ENCODE measurements at regions not wholly inside any gene's neighbourhood (a gene's known extent, or its start where the extent isn't known, plus 50 kb on each side); places are given as distances from the start of the nearest gene placed in this dataset.
"Not testable (repeated sequence)": the region's sequence is repeated elsewhere in the genome, so short reads cannot be mapped to it uniquely, and the experiment has no call there.

DNA sequence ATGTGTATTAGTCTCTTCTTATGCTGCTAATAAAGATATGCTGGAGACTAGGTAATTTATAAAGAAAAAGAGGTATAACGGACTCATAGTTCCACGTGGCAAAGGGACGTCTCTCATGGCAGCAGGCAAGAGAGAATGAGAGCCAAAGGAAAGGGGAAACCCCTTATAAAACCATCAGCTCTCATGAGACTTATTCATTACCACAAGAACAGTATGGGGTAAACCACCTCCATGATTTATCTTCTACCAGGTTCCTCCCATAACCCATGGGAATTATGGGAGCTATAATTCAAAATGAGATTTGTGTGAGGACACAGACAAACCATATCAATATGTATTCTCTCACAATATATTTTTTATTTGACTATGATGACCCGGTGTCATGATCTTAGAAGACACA is 109.1 kb downstream of the UTRN start:
- DNase-seq (ENCODE audit: low read depth in 4 of 4, low spot score in 1 of 4), result no peak

DNA sequence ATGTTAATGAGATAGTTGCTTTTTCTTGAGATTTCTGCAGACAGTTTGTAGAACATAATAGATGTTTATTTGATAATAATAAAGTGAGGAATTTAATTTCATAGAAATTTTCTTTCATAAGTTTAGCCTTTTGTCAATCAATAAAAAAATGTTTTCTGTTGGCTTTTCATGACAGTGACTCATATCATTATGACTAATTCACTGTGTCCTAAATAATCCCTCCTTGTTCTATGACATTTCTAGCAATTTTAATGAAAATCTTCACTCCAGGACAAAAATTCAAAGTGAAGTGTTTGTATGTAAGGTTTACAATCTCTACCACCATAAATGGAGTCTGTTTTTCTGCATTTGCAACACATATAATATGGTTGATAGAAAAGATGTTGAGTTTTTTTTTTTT is 109.9 kb downstream of the UTRN start:
- no peak for DNase-seq (ENCODE audit: low read depth in 4 of 4, low spot score in 1 of 4)

DNA sequence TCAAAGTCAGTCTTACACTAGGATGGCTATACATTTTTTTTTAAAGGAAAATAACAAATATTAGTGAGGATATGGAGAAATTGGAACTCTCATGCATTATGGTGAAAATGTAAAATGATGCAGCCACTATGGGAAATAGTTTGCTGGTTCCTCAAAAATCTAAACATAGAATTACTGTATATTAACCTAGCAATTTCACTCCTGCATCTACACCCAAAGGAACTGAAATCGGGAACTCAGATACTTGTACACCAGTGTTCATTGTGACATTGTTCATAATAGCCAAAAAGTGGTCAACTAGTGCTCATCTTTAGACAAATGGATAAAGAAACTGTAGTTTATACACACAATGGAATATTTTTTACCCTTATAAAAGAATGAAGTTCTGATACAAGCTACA is 110.7 kb downstream of the UTRN start:
- DNase-seq (ENCODE audit: low read depth in 4 of 4, low spot score in 1 of 4), result no peak

- no peak for DNase-seq (ENCODE audit: low read depth in 4 of 4, low spot score in 1 of 4)
Observed at GRCh38 chr6:144397141-144397540, 112.0 kb downstream of the UTRN start.

DNA sequence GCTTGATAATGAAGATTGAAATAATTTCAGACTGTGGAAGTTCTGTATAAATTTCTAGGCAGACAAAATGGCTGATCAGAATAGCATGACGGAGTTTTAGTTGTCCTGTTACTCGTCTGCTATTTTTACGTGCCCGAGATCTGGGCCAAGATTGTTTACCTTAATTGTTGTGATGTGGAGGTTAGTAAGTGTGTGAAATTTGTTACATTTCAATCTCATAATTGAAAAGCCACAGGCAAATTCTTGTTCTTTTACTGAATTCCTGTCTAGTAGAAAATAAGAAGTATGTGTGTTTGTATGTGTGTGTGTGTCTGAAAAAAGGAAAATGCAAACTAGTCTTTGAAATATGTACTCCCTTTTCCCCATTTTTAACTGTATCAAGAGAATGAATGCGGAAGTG is 115.2 kb downstream of the UTRN start:
- no peak for DNase-seq (ENCODE audit: low read depth in 4 of 4, low spot score in 1 of 4)

DNA sequence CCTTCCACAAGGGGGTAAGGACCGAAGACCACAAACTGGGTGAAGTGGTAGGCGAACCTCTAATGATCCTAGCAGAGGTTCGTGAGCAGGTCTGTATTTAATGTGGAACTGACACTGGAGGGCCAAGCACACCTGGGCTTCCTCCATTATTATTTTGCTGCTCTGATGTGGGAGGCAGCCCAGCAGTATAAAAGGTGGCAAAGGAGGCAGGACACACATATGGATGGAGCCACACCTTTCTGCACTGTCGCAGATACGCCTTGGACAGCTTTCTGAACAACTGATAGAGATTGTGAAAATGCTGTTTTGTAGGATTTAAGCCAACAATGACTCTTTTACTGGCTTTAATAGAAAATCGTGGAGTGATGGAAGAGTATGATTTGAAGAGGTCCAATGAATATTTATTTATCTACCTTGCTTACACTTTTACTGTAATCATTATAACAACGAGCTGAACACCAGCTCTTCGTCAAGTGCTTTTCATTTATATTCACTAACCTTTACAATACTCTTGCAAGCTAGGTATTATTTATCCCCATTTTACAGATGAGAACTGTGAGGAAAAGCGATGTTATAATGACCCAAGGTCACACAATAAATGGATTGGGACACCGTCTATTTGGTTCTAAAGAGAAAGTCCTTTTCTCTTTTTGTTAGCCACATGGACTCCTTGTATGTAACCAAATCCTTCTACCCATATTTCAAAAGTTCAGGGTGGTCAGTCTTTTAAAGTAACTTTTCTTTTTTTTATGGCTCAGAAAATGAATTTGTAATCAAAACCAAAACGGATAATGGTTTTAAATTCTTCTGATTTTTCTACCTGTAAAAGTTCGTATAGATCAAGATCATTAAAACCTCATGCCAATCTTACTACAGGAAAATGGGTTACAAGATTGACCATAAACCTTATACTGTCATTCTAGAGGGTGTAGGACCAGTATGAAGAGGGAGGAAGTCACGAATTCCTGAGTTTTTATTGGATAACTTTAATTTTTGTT is 116.9 kb downstream of the UTRN start:
- DNase-seq (ENCODE audit: low read depth in 4 of 4, low spot score in 1 of 4), result no peak

GRCh38 chr6:144402750-144403149 is 117.6 kb downstream of the UTRN start:
- DNase-seq (ENCODE audit: low read depth in 4 of 4, low spot score in 1 of 4), result no peak

GRCh38 chr6:144405163-144405562 is 120.0 kb downstream of the UTRN start:
- DNase-seq (ENCODE audit: low read depth in 4 of 4, low spot score in 1 of 4), result no peak

DNA sequence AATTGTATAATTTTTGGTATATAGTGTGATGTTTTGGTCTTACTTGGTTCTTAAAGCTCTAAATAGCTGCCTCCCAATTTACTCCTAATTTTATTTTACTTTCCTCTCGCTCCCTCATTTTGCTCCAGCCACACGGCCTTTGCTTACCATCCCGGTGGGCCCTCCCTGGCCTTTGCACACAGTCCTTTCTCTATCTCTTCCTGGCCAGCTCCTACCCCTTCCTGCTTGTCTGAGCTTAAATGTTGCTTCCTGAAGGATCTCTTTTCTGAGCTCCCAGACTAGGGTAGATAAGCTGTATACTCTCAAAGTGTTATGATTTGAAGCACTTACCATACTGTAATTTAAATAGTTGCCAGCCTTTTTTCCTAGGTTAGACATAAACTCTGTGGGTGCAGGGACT is 121.7 kb downstream of the UTRN start:
- no peak for DNase-seq (ENCODE audit: low read depth in 4 of 4, low spot score in 1 of 4)

DNA sequence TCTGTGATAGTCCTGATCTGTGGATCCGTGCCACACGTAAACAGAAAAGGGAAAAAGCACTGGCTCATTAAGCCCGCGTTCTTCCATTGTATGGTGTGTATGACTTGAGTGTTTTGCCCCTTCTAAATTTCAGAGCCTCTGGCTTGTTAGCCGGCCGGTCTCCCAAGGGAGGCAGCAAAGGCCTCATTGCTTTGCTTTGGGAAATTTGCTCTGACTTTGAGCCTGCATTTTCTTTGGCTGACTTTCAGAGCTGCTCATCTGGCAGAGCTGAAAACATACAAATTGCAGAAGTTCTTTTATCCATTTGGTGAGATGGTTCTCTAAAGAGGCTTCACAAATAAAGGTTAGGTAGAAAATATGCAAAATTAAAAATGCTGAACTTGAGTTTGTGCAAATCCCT is 123.0 kb downstream of the UTRN start:
- DNase-seq (ENCODE audit: low read depth in 4 of 4, low spot score in 1 of 4), result no peak

- DNase-seq (ENCODE audit: low read depth in 4 of 4, low spot score in 1 of 4), result no peak
Observed at GRCh38 chr6:144410059-144410458, 124.9 kb downstream of the UTRN start.

DNA sequence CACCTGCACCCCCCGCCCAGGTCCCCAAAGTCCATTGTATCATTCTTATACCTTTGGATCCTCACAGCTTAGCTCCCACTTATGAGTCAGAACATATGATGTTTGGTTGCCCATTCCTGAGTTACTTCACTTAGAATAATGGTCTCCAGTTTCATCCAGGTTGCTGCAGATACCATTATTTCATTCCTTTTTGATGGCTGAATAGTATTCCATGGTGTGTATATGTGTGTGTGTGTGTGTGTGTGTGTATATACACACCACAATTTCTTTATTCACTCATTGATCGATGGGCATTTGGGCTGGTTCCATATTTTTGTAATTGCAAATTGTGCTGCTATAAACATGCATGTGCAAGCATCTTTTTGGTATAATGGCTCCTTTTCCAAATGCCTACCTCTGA is 125.4 kb downstream of the UTRN start:
- not testable (repeated sequence) for DNase-seq (ENCODE audit: low read depth in 4 of 4, low spot score in 1 of 4)

DNA sequence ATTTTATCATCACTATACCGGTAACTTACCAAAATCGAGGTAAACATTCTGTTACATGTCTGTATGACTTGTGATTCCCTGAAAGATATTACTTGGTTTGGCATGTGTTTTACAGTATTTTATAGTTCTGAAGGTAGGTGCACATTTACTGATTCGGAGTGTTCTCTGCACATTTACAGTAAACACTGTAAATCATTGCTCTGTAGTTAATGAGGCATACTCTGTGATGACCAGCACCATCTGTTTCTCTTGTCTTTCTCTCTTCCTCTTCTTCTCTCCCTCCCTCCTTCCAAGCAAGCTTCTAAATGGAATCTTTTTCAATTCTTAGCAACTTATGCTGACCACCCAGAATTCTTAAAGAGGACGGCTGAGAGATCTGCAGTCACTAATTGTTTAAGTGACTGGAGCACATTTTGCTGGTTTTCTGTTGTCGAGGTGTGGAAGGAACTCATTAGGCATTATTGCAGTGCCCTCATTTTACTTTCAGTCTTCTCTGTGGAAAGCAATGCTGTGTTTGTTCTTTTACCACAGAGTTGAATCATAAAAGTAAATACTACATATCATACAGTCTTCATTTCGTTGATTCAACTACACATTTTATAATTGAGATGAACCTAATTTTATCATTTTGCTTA is 126.5 kb downstream of the UTRN start:
- no peak for DNase-seq (ENCODE audit: low read depth in 4 of 4, low spot score in 1 of 4)

DNA sequence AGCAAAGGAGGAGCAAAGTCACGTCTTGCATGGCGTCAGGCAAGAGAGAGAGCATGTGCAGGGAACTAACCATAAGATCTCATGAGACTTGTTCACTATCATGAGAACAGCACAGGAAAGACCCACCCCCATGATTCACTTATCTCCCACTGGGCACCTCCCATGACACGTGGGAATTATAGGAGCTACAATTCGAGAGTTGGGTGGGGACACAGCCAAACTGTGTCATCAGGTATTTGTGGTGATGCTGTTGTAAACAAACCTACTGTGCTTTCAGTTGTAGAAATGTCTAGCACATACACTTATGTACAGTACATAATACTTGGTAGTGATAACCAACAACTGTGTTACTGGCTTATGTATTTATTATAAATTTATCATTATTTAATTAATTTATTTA is 128.3 kb downstream of the UTRN start:
- DNase-seq (ENCODE audit: low read depth in 4 of 4, low spot score in 1 of 4), result no peak

GRCh38 chr6:144415014-144415413 is 129.9 kb downstream of the UTRN start:
- no peak for DNase-seq (ENCODE audit: low read depth in 4 of 4, low spot score in 1 of 4)

- DNase-seq (ENCODE audit: low read depth in 4 of 4, low spot score in 1 of 4), result no peak
Observed at GRCh38 chr6:144415835-144416237, 130.7 kb downstream of the UTRN start.

DNA sequence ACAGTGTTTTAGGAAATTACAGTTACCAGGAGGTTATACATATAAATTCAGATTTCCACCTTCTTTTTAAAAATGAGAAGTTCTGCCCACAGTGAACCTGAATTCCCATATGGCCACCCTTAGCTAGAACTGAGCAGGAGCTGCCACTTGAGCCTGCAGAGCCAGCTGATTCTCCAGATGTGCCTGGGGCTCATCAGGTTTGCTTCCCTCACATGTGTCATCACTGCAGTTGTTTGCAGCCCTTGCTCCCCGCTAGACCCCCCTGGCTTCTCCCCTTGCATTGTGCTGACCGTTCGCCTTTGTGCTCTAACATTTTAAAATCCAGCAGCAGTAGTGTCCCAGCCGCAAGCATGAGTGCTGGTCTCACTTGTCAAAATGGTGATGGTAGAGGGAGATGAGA is 131.1 kb downstream of the UTRN start:
- no peak for DNase-seq (ENCODE audit: low read depth in 4 of 4, low spot score in 1 of 4)

DNA sequence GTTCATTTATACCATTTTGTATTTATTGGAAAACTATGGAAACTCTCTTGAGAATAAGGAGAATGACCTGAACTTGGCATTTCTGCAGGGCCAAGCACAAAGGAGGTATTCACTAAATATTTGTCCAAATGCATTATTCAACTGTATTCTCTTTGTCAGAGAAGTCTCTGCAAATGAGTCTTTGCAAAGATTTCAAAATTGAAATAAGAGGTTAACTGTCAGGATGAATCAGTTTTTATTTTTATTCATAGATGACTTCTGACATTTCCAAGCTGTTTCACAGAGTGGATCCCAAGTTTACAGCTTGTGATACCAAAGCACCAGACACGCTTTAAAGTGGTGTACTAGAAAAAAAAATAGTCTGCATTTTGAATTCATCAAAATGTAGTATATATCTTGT is 131.6 kb downstream of the UTRN start:
- DNase-seq (ENCODE audit: low read depth in 4 of 4, low spot score in 1 of 4), result no peak

DNA sequence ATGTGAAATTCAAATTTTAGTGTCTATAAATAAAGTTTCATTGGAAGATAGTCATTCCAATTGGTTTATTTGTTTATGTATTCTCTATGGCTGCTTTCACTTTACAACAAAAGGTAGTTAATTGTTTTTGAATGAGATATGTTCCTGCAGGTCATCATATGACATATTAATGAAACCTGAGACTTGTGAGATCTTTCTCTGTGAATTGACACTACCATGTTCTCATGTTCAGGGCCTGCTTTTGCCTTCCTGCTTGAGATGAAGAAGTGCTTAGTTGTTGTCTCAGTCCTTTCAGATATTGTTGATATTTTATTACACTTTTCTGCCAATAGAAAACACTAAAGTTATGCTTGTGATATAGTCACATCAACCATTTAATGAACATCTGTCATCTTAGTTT is 132.5 kb downstream of the UTRN start:
- no peak for DNase-seq (ENCODE audit: low read depth in 4 of 4, low spot score in 1 of 4)

DNA sequence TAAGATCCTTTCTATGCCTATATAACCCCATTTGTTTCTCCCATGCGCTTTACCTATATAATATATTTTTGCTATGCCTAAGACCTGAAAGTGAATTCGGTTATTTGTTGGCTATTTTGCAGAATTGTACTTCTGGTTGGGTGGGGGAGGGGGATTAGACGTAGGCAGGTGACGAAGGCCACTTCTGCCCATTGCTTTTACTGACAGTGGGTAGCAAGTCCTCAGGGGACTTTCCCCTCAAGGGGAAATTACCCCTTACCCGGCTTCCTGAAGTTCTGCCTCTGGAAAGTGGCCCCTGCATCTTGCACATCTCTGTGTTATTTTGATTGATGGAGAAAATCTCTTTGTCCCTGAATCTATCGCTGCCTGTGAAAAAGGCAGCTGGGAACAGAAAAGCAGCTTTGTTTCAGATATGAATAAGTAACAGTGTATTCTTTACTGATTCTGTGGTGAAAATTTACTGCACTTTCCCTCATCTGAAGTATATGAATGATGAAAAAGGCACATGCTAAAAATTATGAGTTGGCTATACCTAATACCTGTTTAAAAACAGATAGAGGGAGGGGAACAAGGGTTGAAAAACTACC is 133.9 kb downstream of the UTRN start:
- DNase-seq (ENCODE audit: low read depth in 4 of 4, low spot score in 1 of 4), result no peak

- DNase-seq (ENCODE audit: low read depth in 4 of 4, low spot score in 1 of 4), result no peak
Observed at GRCh38 chr6:144423167-144423566, 138.0 kb downstream of the UTRN start.

DNA sequence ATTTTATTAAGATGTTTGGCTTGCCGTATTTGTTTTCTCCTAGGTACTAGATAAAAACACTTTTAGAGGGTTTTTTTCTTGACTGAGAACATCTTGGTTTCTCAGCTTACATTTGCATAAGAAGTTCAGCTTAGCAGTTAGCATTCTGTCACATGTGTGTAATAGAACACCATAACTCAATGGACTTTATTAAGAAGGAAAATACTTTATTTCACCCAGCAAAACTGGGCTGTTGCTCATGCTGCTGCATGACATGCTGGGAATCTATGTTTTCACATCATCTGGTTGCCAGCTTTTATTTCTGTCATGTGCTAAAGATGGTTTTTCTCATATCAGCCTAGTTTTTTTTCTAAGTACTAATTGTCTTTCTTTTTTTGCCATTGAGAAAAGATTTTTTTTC is 144.6 kb downstream of the UTRN start:
- no peak for DNase-seq (ENCODE audit: low read depth in 4 of 4, low spot score in 1 of 4)

Measured in stimulated activated CD4-positive, alpha-beta T cell treated with anti-CD3 and anti-CD28 coated beads, Interleukin-1b, Interleukin-23, amount 100 ng/mL, for 24 hours (primary cell).